GM12891 (cell line): ENCODE measurements at regions not wholly inside any gene's neighbourhood (a gene's known extent, or its start where the extent isn't known, plus 50 kb on each side); places are given as distances from the start of the nearest gene placed in this dataset.

Experiments
- DNase-seq: peaks from one replicate; pipeline ENCODE4 v3.0.0; 2011; ENCODE audit warnings: low spot score; ENCODE audit not compliant: insufficient read length
- FAIRE-seq: peaks from 2 replicates; lab custom pipeline; 2011; peaks lifted over from hg19 to GRCh38; lab: Jason Lieb, UNC
- PAX5 ChIP-seq: IDR thresholded peaks from 2 replicates; pipeline ENCODE4 v1.6.1; 2011; ENCODE audit warnings: low read length, moderate library complexity, mild to moderate bottlenecking; ENCODE audit not compliant: insufficient read depth, severe bottlenecking
- POLR2A ChIP-seq: IDR thresholded peaks from 2 replicates; pipeline ENCODE4 v1.6.1; 2011; ENCODE audit warnings: low read depth, low read length, control low read depth
- POLR2AphosphoS5 ChIP-seq: IDR thresholded peaks from 2 replicates; pipeline ENCODE4 v1.6.1; 2011; ENCODE audit warnings: low read depth, low read length, control low read depth
- POU2F2 ChIP-seq: IDR thresholded peaks from 2 replicates; pipeline ENCODE4 v1.6.1; 2011; ENCODE audit warnings: low read depth, mild to moderate bottlenecking, control low read depth, low read length, moderate library complexity
- SPI1 ChIP-seq: IDR thresholded peaks from 2 replicates; pipeline ENCODE4 v1.6.1; 2011; ENCODE audit warnings: low read depth, low read length, control low read depth
- TAF1 ChIP-seq: IDR thresholded peaks from 2 replicates; pipeline ENCODE4 v1.6.1; 2011; ENCODE audit warnings: low read depth, low read length, control low read depth

GRCh38 chr5:106876665-106877194 lies 794.0 kb downstream of the EFNA5 start:
- DNase-seq, result no peak
- FAIRE-seq, result no peak
- TF ChIP-seq POLR2AphosphoS5 (no peak), TAF1 (no peak)

- DNase-seq, result no peak
- no peak for TF ChIP-seq TAF1
- no peak for TF ChIP-seq POLR2A
- TF ChIP-seq POU2F2, result no peak
- no peak for TF ChIP-seq PAX5
- TF ChIP-seq POLR2AphosphoS5, result no peak
- TF ChIP-seq SPI1, result no peak
- FAIRE-seq, result no peak
Measured at GRCh38 chr5:106876298-106876622, 794.5 kb downstream of the EFNA5 start.

DNA sequence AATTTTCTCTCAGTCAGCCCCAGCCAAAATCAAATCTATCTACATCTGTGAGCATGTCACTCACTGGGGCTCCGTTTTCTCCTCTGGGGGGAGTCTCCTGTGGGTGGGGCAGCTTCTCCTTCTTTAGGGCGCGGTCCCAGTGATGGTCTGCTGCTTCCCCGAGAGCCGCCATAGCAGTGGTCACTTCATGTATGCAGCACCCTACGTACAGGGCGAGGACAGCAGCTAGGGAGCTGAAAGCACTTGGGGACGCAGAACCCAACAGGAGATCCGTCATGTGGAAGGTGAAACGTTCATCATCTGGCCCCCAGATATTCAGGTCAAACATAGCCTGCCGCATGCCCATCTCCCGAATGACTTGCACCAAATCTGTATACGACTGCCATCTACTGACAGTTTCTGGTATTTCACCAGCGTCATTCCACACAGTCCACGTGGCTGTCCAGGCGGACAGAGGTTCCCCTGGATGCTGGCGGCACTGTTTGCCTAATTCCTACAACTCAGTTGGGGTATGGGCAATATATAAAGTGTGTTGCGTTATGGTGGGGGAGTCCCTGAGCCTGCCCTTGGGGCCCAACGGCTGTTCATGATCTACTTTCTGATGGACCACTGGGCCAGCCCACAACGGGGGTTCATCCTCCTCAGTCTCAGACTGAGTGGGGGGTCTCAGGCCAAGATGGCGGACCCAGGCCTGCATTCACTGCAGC lies 795.0 kb downstream of the EFNA5 start:
- DNase-seq (no peak), FAIRE-seq (peak; percentile 82)
- no peak for TF ChIP-seq TAF1
- TF ChIP-seq SPI1, result no peak
- TF ChIP-seq PAX5, result no peak
- TF ChIP-seq POU2F2, result no peak
- TF ChIP-seq POLR2A, result no peak
- no peak for TF ChIP-seq POLR2AphosphoS5

- TF ChIP-seq POLR2A (no peak), POU2F2 (no peak), SPI1 (no peak), POLR2AphosphoS5 (no peak), PAX5 (no peak)
- FAIRE-seq (no peak), DNase-seq (no peak)
Measured at GRCh38 chr5:106874974-106875373, 795.8 kb downstream of the EFNA5 start.

DNA sequence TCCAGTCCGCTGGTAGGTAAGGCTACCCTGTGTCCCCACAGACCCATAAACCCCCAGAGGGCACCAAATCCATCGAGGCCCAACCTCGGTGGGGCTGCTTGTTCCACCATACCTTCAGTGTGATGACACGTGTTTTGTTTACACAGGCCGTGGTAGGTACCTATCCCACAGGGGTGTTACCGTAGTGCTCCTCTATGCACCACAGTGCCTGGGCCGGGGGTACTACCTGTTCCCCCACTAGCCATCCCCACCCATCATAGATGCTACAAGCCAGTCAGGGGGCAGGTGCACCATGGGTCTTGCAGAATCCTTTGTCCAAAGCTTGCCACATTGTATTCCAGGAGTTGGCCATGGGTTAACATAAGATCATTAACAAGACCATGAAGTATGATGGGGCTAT lies 796.2 kb downstream of the EFNA5 start:
- FAIRE-seq, result no peak
- TF ChIP-seq PAX5, result no peak
- no peak for DNase-seq

DNA sequence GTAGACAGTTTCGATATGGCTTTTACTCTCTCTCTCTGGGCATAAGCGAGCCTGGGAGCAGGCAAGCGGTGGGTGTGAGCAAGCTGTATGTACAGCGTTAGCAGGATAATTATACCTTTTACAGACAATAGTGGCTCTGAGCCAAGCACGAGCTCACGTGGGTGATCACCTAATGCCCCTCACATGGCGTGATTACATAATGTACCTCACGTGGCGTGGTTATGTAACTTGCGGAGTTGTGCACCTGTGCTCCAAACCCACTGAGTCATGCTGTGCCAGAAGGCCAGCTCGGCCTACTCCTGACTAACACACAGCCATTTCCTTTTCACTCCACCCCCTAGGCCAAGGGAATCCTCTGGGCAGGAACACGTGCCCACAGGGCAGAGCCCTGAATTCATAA lies 797.2 kb downstream of the EFNA5 start:
- TF ChIP-seq POLR2AphosphoS5, result no peak
- TF ChIP-seq SPI1, result no peak
- TF ChIP-seq POU2F2, result no peak
- TF ChIP-seq TAF1, result no peak
- no peak for TF ChIP-seq PAX5
- TF ChIP-seq POLR2A, result no peak
- DNase-seq (no peak), FAIRE-seq (no peak)

GRCh38 chr5:106865279-106865678 lies 805.5 kb downstream of the EFNA5 start:
- no peak for FAIRE-seq
- no peak for DNase-seq
- TF ChIP-seq POLR2A, result no peak
- TF ChIP-seq PAX5, result no peak
- no peak for TF ChIP-seq SPI1
- TF ChIP-seq POLR2AphosphoS5, result no peak
- TF ChIP-seq POU2F2, result no peak
- no peak for TF ChIP-seq TAF1

- no peak for DNase-seq
Measured at GRCh38 chr5:106862450-106863193, 808.1 kb downstream of the EFNA5 start.

GRCh38 chr5:106860398-106861044 lies 810.2 kb downstream of the EFNA5 start:
- TF ChIP-seq POU2F2 (no peak), PAX5 (no peak), TAF1 (no peak), POLR2A (no peak), SPI1 (peak; percentile 77), POLR2AphosphoS5 (no peak)
- DNase-seq (no peak), FAIRE-seq (no peak)

More at GRCh38 chr5:106862450-106863193, 808.1 kb downstream of the EFNA5 start:
- TF ChIP-seq SPI1, result no peak
- TF ChIP-seq POU2F2, result no peak
- TF ChIP-seq POLR2AphosphoS5, result no peak
- no peak for TF ChIP-seq POLR2A
- no peak for TF ChIP-seq TAF1
- TF ChIP-seq PAX5, result no peak
- peak; percentile 52 for FAIRE-seq

DNA sequence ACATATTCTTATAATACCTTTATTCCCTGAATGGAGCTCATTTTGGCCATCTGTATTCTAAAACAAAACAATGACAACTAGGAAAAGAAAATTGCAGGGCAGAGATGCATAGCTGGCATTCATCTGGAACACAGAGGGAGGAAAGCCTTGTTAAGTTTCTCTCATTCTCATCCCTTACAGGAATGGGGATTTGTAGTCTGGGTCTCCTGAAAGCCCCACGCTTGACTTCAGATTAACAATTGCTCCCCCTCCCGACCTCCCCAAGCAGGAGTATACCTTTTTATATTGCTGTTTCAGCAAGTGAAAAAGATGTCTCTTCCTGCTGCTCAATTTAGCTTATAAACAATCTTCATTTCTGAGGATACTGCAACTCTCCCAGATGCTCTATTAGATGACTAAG lies 812.1 kb downstream of the EFNA5 start:
- FAIRE-seq (no peak), DNase-seq (no peak)
- no peak for TF ChIP-seq POLR2A
- no peak for TF ChIP-seq SPI1
- no peak for TF ChIP-seq TAF1
- TF ChIP-seq PAX5, result no peak
